ENCODE measurements at regions not wholly inside any gene's neighbourhood (a gene's known extent, or its start where the extent isn't known, plus 50 kb on each side); places are given as distances from the start of the nearest gene placed in this dataset.

- intact Hi-C loops (cut with DNase I), result loop anchor here (10.0 kb wide), 1 partner anchor 59 kb away; no protein-coding TSS in a partner anchor
- TF ChIP-seq CTCF (IDR thresholded peaks at IDR 0.05), result no peak
- Histone ChIP-seq H3K27ac (no peak overlapping the region), H3K4me1 (replicated peaks) (no peaks in the 10 kb centered on the region), H3K9me3 (no peaks in the 10 kb centered on the region), H3K27me3 (replicated peaks; ENCODE audit: insufficient read depth) (no peaks in the 10 kb centered on the region), H3K36me3 (no peaks in the 10 kb centered on the region), H3K4me3 (no peak overlapping the region)
- WGBS, result 76% methylated on average over 5 of the region's 5 CpGs
- DNase-seq (ENCODE audit: low spot score), result no peak
Measured at GRCh38 chr15:35196273-35196672, 111.2 kb upstream of the NANOGP8 start.

- intact Hi-C loops (cut with DNase I), result loop anchor here (10.0 kb wide), 1 partner anchor 59 kb away; no protein-coding TSS in a partner anchor
- Histone ChIP-seq H3K27ac (no peak overlapping the region), H3K36me3 (no peaks in the 10 kb centered on the region), H3K4me1 (replicated peaks) (no peaks in the 10 kb centered on the region), H3K4me3 (no peak overlapping the region), H3K9me3 (no peaks in the 10 kb centered on the region), H3K27me3 (replicated peaks; ENCODE audit: insufficient read depth) (no peaks in the 10 kb centered on the region)
- no peak for DNase-seq (ENCODE audit: low spot score)
- 89% methylated on average over 3 of the region's 3 CpGs for WGBS
- no peak for TF ChIP-seq POLR2AphosphoS5 (IDR thresholded peaks at IDR 0.05)
- TF ChIP-seq CTCF (IDR thresholded peaks at IDR 0.05), result no peak
- TF ChIP-seq POLR2A (IDR thresholded peaks at IDR 0.05), result no peak
Measured at GRCh38 chr15:35195649-35196048, 110.6 kb upstream of the NANOGP8 start.

GRCh38 chr15:35195031-35195430, 109.9 kb upstream of the NANOGP8 start:
- no peak overlapping the region for H3K4me3 ChIP-seq
- intact Hi-C loops (cut with DNase I), result loop anchor here (10.0 kb wide), 1 partner anchor 60 kb away; no protein-coding TSS in a partner anchor
- no peak for DNase-seq (ENCODE audit: low spot score)
- no peak for TF ChIP-seq POLR2A (IDR thresholded peaks at IDR 0.05)
- no peak for TF ChIP-seq POLR2AphosphoS5 (IDR thresholded peaks at IDR 0.05)
- TF ChIP-seq CTCF (IDR thresholded peaks at IDR 0.05), result no peak
- H3K4me1 ChIP-seq (replicated peaks), result no peaks in the 10 kb centered on the region
- H3K27me3 ChIP-seq (replicated peaks; ENCODE audit: insufficient read depth), result no peaks in the 10 kb centered on the region
- 83% methylated on average over 1 of the region's 1 CpG for WGBS
- no peaks in the 10 kb centered on the region for H3K36me3 ChIP-seq
- H3K27ac ChIP-seq, result no peak overlapping the region
- no peaks in the 10 kb centered on the region for H3K9me3 ChIP-seq

GRCh38 chr15:35194296-35194695, 109.2 kb upstream of the NANOGP8 start:
- H3K4me1 ChIP-seq (replicated peaks), result no peaks in the 10 kb centered on the region
- no peaks in the 10 kb centered on the region for H3K9me3 ChIP-seq
- TF ChIP-seq POLR2AphosphoS5 (IDR thresholded peaks at IDR 0.05) (no peak), CTCF (IDR thresholded peaks at IDR 0.05) (no peak), POLR2A (IDR thresholded peaks at IDR 0.05) (no peak)
- H3K4me3 ChIP-seq, result no peak overlapping the region
- no peaks in the 10 kb centered on the region for H3K27me3 ChIP-seq (replicated peaks; ENCODE audit: insufficient read depth)
- H3K27ac ChIP-seq, result no peak overlapping the region
- WGBS, result 86% methylated on average over 2 of the region's 2 CpGs
- intact Hi-C loops (cut with DNase I), result loop anchor here (10.0 kb wide), 1 partner anchor 61 kb away; no protein-coding TSS in a partner anchor
- no peak for DNase-seq (ENCODE audit: low spot score)
- no peaks in the 10 kb centered on the region for H3K36me3 ChIP-seq

GRCh38 chr15:35191783-35192182, 106.7 kb upstream of the NANOGP8 start:
- intact Hi-C loops (cut with DNase I), result loop anchor here (10.0 kb wide), 1 partner anchor 63 kb away; no protein-coding TSS in a partner anchor
- Histone ChIP-seq H3K27me3 (replicated peaks; ENCODE audit: insufficient read depth) (no peaks in the 10 kb centered on the region), H3K9me3 (no peaks in the 10 kb centered on the region), H3K27ac (no peak overlapping the region), H3K4me1 (replicated peaks) (no peaks in the 10 kb centered on the region), H3K36me3 (no peaks in the 10 kb centered on the region), H3K4me3 (no peak overlapping the region)
- WGBS, result 98% methylated on average over 2 of the region's 2 CpGs
- no peak for TF ChIP-seq CTCF (IDR thresholded peaks at IDR 0.05)
- TF ChIP-seq POLR2A (IDR thresholded peaks at IDR 0.05), result no peak
- no peak for TF ChIP-seq POLR2AphosphoS5 (IDR thresholded peaks at IDR 0.05)
- no peak for DNase-seq (ENCODE audit: low spot score)

All from prostate gland (tissue), 2 donors.